ENCODE measurements at regions not wholly inside any gene's neighbourhood (a gene's known extent, or its start where the extent isn't known, plus 50 kb on each side); places are given as distances from the start of the nearest gene placed in this dataset.

- TF ChIP-seq CTCF (IDR thresholded peaks at IDR 0.05) (no peak), ZNF512 (CRISPR knock-in tag; IDR thresholded peaks at IDR 0.05; ENCODE audit: borderline replicate concordance) (no peak), STAT6 (CRISPR knock-in tag; conservative IDR thresholded peaks at IDR 0.05; ENCODE audit: low read depth) (no peak), CREM (CRISPR knock-in tag; IDR thresholded peaks at IDR 0.05) (no peak), RELA (CRISPR knock-in tag; IDR thresholded peaks at IDR 0.05; ENCODE audit: borderline replicate concordance) (no peak), ZNF317 (CRISPR knock-in tag; IDR thresholded peaks at IDR 0.05; ENCODE audit: borderline replicate concordance, low read depth) (no peak), IRF1 (CRISPR knock-in tag; IDR thresholded peaks at IDR 0.05) (no peak), ZSCAN18 (CRISPR knock-in tag; IDR thresholded peaks at IDR 0.05) (no peak), FOXP1 (CRISPR knock-in tag; IDR thresholded peaks at IDR 0.05; ENCODE audit: borderline replicate concordance) (no peak), ZMAT4 (CRISPR knock-in tag; IDR thresholded peaks at IDR 0.05) (no peak), TEAD4 (CRISPR knock-in tag; IDR thresholded peaks at IDR 0.05) (no peak), ZNF532 (CRISPR knock-in tag; IDR thresholded peaks at IDR 0.05; ENCODE audit: borderline replicate concordance) (no peak), ZNF423 (CRISPR knock-in tag; IDR thresholded peaks at IDR 0.05) (no peak)
Observed at GRCh38 chr5:148760945-148761638, 65.3 kb upstream of the ADRB2 start (continued).

Measured in WTC11 (cell line).